Uterus (tissue), 2 donors: ENCODE measurements at regions not wholly inside any gene's neighbourhood (a gene's known extent, or its start where the extent isn't known, plus 50 kb on each side); places are given as distances from the start of the nearest gene placed in this dataset.

Experiments used
- POLR2A ChIP-seq, 2 donors: fragments of 450-650 bp; IDR thresholded peaks; one replicate each; pipeline ENCODE4 v1.6.1; 2016; ENCODE audit warnings: antibody characterized with exemption in 2 of 2, mild to moderate bottlenecking in 1 of 2, moderate library complexity in 1 of 2
- TF ChIP-seq, protein P1 (sequence below), 4 experiments: fragments of 200-600 bp in 2 of 4; fragments of 450-650 bp in 2 of 4; sonication (generic) in 2 of 4; IDR thresholded peaks; one replicate each; pipeline ENCODE4 v1.5.1; 2016 to 2019; ENCODE audit warnings: antibody characterized with exemption in 4 of 4, mild to moderate bottlenecking in 2 of 4, moderate library complexity in 1 of 4

DNA sequence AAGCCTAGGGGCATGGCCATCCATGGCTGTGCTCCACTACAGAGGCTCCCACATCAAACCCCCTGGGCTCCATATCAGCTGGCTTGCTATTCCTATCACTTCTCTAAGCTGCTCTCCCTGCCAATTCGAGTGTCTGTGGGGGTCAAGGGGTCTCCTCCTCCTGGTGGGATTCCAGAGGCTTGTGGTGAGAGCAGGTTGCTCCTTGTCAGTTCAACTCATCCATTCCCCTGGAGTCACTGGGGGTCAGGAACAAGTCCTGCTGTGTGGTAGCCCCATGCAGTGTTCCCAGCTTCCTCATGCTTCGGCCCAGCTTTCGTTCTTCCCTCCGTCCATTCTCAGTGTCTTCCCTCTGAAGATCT lies 86.6 kb upstream of the UNC5B start:
- no peak for TF ChIP-seq POLR2A (IDR thresholded peaks at IDR 0.05)
- TF ChIP-seq, protein P1, sequence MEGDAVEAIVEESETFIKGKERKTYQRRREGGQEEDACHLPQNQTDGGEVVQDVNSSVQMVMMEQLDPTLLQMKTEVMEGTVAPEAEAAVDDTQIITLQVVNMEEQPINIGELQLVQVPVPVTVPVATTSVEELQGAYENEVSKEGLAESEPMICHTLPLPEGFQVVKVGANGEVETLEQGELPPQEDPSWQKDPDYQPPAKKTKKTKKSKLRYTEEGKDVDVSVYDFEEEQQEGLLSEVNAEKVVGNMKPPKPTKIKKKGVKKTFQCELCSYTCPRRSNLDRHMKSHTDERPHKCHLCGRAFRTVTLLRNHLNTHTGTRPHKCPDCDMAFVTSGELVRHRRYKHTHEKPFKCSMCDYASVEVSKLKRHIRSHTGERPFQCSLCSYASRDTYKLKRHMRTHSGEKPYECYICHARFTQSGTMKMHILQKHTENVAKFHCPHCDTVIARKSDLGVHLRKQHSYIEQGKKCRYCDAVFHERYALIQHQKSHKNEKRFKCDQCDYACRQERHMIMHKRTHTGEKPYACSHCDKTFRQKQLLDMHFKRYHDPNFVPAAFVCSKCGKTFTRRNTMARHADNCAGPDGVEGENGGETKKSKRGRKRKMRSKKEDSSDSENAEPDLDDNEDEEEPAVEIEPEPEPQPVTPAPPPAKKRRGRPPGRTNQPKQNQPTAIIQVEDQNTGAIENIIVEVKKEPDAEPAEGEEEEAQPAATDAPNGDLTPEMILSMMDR (IDR thresholded peaks at IDR 0.05), result no peak
